A673 (cell line): ENCODE measurements at regions not wholly inside any gene's neighbourhood (a gene's known extent, or its start where the extent isn't known, plus 50 kb on each side); places are given as distances from the start of the nearest gene placed in this dataset.

Experiments
- CTCF ChIP-seq: fragments of 300-800, 200-600 bp; sonication (generic); conservative IDR thresholded peaks from 2 replicates; pipeline ENCODE4 v1.5.1; 2017; ENCODE audit warnings: low read depth, mild to moderate bottlenecking, antibody characterized with exemption, low read length, moderate library complexity, mixed read lengths
- EZH2 ChIP-seq: fragments of 200-600 bp; sonication (generic); IDR thresholded peaks from 2 replicates; pipeline ENCODE4 v1.6.1; 2017; ENCODE audit warnings: borderline replicate concordance, low read depth, mild to moderate bottlenecking, mixed read lengths, antibody characterized with exemption, low read length; ENCODE audit not compliant: poor library complexity, severe bottlenecking

GRCh38 chr3:82044930-82045705 lies 283.7 kb upstream of the GBE1 start:
- no peak for TF ChIP-seq CTCF
- no peak for TF ChIP-seq EZH2
